COR-L47 (cell line): ENCODE measurements at regions not wholly inside any gene's neighbourhood (a gene's known extent, or its start where the extent isn't known, plus 50 kb on each side); places are given as distances from the start of the nearest gene placed in this dataset.
A peak's percentile ranks its signal among the peaks of the same experiment; 100 is the strongest.
"Not testable (repeated sequence)": the region's sequence is repeated elsewhere in the genome, so short reads cannot be mapped to it uniquely, and the experiment has no call there.

Experiments
- DNase-seq: peaks from one replicate; lab custom pipeline; 2025; lab: John Stamatoyannopoulos, UW

DNA sequence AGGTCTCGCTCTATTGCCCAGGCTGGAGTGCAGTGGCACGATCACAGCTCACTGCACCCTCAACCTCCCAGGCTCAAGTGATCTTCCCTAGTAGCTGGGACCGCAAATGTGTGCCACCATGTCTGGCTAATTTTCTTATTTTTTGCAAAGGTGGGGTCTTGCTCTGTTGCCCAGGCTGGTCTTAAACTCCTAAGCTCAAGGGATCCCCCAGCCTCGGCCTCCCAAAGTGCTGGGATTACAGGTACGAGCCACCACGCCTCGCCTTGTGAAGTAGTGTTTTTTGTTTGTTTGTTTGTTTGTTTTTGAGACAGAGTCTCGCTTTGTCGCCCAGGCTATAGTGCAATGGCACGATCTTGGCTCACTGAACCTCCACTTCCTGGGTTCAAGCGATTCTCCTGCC is 125.5 kb downstream of the HAUS1 start:
- DNase-seq = not testable (repeated sequence)

DNA sequence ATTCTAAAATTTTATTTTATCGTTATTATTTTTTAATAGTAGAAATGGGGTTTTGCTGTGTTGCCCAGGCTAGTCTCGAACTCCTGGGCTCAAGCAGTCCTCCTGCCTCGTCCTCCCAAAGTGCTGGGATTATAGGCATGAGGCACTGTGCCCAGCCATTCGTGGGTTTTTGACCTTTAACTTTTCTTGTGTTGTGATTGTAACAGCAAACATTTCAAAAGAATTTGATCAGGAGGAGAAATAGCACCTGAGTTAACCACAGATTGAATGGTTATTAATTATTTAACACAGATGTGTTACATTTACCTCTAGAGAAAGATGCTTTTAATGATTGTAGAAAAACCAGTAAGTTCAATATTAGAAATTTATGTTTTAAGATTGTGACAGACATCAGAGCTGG is 132.0 kb downstream of the HAUS1 start:
- DNase-seq = no peak

DNA sequence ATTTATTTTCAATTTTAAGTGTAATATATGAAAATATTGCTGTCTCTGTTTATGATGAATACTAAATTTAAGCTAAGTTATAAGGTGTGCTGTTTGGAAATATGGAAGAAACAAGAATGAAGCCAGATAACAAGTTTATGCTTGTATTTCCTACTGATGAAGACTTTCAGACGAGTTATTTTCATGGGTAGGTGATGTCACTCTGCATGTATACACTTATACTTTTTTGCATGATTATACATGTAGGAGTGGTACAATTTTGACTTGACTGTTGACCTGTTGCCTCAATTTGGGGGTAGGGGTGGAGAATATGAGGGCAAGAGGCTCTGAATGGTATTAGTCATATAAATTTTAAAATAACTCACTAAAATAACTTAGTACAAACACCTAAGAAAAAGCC is 133.7 kb downstream of the HAUS1 start:
- no peak for DNase-seq

DNA sequence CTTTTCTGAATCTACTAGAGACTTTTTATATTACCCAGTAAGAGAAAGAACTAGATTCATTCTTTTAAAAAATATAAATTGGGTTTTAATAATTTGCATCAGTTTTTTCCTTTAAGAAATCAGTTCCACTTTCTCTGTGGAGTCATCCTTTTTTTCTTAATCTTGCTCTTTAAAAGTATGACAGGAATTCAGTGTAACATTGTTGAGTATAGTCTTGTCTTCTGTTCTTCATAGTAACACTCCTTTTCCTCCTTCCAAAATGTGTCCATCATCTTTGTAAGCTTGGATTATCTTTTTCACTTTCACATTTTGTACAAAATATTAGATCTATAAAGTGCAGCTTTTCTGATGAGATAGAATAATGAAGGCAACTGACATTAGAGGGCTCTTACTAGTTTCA is 135.4 kb downstream of the HAUS1 start:
- DNase-seq = no peak

DNA sequence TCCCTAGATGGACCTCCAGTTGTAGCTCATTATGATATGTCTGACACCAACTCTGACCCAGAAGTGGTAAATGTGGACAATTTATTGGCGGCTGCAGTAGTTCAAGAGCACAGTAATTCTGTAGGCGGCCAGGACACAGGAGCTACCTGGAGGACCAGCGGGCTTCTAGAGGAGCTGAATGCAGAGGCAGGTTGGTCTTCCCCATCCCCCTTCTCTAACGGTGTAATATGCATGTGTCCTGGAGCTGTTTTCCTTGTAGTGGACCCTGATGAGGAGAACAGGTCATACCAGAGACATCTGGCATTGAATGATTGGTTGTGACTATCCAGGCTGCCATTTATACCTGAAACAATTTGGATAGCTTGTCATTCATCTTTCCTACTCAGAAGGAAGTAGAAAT is 135.8 kb downstream of the HAUS1 start:
- no peak for DNase-seq

DNA sequence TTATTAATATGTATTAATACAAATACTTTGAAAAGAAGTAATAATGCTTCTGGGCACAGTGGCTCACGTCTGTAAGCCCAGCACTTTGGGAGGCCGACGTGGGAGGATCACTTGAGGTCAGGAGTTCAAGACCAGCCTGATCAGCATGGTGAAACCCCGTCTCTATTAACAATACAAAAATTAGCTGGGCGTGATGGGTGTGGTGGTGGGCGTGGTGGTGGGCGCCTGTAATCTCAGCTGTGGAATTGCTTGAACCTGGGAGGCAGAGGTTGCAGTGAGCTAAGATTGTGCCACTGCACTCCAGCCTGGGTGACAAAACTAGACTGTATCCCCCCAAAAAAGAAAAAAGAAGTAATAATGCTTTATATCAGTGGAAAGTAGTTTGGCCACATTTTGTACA is 137.2 kb downstream of the HAUS1 start:
- not testable (repeated sequence) for DNase-seq

DNA sequence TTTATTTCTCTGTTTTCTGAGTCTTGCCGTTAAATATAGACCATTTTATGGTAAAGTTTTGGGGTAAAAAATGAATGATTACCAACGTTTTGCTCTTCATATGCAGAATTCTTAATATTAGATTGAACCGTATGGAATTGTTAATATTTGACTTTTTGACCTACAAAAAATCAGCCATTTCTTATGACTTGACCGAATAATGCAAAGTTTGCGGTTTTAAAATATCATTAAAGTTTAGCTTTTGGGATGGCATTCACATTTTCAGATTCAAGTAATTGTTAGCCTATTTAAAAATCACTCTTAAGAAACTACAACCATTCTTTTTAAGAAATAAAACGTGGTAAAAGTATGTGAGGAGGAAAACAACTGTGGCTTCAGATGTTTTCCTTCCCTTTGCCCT is 138.0 kb downstream of the HAUS1 start:
- no peak for DNase-seq

DNA sequence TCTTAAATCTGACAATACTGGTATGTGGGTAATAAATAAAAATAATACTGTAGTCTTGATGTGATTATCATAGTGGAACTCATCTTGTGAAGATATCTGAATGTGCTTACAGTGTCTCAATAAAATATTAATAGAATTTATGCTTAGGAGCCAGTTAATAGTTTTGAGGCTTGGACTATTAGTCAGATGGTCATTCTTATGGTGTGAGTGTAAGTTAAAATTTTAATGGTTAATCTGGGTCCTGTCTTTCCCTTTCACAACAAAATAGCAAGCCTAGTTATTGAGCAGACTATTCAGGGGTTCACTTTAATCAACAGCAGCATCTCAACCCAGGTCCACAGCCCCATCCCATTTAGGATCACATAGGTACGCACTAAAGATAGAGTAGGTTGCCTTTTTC is 138.9 kb downstream of the HAUS1 start:
- DNase-seq = no peak

DNA sequence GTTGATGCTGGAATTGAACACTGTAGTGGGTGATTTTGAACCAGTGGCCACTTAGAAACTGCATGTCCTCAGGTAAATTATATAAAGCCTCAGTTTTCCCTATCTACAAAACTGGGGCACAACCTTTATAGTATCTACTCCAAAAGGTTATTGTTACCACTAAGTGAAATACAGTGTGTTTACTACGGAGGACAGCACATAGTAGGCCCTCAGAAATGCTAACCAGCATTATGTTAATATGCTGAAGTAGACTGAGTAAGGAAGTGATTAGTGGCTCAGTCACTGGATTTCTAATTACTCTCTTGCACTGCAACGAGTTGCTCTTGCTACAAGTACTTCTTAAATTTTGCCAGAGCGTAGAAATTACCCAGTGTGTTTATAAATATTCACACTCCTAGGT is 139.5 kb downstream of the HAUS1 start:
- no peak for DNase-seq

DNA sequence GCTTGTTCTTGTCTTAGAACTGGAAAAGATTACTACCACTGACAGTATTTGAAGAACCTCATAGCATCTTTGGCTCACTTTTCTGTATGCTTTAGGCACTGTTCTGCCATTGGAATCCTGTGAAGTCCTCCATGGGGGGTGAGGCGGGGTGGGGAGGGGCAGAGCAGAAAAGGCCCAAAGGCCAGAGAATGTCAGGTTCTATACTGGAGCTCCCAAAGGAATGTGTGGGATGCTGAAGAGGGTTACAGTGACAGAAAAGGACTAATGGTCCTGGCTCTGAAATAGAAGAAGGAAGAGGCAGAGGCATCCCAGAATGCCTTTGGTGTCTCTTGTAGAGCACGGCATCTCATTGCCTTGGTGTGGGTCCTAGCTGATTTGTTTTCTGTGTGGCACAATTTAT is 141.9 kb downstream of the HAUS1 start:
- no peak for DNase-seq

DNA sequence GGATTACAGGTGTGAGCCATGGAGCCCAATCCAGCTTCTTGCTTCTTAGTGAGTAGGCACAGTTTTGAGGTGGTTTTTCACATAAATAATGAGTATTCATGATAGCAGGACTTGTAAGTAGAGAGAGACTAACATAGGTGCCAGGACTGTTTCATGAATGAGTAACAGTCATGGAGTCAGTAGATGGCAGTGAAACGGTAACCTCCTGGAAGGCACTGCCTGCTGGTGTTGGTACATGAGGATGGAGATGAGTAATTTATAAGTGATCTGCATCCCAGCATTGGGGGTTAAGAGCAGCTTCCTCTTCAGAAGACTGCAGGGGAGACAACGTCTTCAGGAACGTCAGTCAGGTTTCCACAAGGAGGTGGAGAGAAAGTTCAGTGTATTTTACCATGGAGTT is 143.8 kb downstream of the HAUS1 start:
- DNase-seq = no peak

DNA sequence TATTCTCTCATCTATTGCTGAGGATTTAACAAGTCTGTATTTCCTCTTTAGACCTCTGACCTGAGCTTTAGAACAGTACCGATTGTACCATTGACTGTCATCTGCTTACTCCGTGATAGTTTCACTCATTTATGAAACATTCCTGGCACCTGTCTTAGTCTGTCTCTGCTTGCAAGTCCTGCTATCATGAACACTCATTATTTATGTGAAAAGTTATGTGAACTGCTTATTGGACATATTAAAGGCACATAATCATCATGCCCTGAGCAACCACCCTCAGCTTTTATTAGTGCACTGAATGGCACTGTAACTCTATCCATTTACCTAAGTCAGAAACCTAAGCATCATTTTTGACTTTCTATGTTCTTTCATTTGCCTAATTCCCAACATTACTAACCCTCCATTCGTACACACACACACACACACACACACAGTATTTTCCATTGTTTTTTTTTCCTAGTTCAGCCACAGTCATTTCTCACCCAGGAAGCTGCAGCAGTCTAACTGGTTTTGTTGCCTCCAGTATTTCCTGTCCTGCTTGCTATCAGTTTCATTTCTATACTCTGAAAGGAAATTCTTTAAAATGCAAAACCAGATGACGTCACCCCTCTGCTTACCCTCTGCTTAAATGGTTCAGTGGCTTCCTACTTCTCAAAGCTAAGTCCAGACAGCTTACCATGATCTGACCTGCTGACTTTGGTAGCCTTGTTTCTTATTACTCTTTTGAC is 146.1 kb downstream of the HAUS1 start:
- DNase-seq = no peak

DNA sequence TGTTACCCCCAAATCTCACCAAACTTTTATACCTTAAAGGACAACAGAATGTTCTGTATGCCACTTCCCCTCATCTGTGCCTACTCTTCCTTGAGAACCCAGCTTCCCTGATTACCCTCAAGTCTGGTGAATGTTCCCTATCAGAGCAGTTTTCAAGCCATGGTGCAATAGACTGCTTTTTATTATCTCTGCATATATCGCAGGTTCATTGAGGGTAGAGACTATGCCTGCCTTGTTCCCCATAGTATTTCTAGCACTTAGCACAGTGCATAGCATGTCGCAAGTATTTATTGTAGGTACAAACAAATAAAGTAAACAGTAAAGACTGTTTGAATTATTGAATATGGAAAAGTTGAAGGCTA is 146.6 kb downstream of the HAUS1 start:
- no peak for DNase-seq

DNA sequence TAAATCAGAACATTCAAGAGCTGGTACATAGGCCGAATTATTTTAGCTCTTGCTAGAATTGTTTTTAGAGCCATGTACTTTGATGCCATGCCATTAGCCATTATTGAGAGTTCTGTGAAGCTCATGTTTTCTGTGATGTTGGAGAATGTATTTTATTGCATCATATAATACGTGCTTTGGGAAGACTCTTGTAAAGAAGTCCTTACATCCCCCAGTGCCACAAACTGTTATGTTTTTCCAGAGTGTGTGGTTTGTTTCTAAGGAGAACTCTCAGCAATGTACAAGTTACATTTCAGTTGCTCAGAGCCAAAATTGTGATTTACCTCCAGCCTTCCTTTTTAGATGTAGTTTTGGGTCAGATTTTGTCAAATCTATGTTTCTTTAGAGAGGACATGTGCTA is 148.6 kb downstream of the HAUS1 start:
- DNase-seq = no peak

DNA sequence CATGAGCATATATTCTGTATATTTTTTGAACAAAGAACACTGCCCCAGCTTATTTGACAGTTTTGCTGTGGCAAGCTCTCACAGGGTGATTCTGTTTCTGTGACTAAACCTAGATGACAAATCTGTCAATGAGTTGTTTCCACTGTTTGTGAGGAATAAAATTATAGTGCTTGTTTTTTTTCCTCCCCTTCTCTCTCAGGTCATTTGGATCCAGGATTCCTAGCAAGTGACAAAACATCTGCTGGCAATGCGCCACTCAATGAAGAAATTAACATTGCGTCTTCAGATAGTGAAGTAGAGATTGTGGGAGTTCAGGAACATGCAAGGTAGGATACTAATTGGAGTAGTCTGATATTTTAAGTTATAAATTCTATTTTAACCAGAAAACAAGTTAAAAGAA is 149.3 kb downstream of the HAUS1 start:
- no peak for DNase-seq

DNA sequence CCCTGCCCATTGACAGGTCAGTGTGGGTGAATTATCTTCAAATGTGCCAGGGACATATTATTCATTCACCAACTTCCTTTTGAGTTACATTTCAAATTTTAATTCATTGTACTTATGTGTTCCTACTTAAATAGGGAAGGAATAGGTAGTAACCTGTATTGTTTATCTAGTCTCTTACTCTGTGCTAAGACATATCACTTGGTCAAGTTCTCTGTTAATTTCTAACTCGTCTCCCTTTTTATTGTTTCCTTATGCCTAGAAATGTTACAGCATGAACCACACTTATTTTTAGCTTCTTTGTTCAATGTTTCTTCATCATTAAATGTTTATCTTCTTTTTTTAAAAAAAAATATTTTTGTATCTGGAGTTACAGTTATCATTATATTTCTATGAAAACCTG is 151.9 kb downstream of the HAUS1 start:
- no peak for DNase-seq

DNA sequence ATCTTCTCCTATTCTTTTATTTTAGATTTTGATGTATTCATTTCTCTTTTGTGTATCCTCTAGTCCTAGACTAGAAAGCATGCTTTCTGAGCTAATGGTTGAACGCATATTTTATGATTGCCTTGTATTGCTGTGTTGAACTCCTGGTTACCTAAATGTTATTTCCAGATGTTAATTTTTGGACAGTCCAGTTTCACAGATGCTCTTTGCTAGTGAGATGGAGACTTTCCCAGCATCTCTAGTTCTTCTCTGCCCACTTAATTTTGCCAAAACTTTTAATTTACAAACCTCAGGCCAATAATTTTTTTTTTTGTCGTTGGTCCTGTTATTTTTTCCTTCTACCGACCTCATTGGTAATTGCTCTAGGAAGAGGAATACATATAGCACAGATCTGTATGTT is 153.2 kb downstream of the HAUS1 start:
- DNase-seq = no peak

DNA sequence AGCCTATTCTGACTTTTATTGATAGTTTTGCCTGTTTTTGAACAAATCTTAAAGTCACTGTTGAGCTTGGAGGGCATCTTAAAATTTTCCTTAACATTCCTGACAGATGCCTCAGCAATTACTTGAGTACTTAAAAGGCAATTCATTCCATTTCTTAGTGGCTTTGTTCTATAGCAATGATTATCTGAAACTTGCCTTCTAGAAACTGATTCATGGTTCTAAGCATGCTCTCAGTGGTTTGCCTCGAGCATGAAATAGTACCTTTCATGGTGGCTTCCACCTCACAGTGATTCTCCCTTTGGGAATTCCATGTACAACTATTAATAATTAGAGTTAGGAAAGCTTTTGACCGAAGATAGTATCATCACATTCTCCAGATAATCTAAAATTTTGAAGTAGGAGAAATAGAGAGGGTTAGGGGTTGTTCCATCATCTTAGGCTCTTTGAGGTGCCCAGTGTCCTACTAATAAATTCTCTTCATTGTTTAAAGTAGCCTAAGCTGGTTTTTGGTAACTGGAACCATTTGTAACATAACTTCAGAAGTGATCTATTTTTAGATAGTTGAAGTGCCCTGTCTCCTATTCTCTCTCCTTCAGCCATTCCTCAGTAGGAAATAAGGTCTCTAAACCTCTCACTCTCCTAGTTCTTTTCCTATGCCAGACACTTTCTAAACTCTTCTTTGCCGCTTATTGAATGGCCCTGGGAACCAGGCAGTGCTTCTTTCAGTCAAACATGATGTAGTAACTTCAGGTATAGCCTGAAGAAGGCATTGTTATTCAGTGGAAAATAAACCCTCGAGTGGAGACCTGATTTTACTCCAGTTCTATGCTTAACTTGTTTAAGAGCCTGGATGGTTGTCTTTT is 156.1 kb downstream of the HAUS1 start:
- no peak for DNase-seq

DNA sequence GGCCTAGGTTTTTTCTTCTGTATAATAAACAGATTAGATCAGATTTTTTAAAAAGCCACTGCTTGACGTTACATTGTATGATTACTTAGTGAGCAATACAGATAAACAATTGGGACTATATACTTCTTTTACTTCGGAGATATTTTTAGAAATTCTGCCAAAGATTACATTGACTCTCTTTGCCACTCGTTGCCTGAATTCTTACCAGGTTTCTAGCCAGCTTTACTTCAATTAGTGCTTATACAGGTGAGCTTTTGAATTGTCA is 156.6 kb downstream of the HAUS1 start:
- no peak for DNase-seq

DNA sequence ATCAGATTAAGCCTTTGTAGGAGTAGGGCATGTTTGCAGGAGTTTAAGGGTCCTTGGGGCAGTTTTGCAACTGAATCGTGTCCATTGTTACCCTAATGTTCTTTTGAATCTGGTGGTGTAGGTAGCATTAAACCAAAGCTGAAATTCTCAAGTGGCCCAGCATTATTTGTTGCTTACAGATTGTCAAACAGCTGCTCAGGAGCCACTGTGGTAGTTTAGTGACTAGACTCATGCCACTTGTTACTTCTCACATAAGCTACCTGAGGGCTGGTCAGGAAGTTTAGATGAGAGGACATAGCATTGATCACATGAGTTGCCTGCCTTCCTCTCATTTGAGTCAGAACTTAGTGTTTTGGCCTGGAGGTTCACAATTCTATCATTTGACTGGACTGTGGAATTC is 157.6 kb downstream of the HAUS1 start:
- no peak for DNase-seq

DNA sequence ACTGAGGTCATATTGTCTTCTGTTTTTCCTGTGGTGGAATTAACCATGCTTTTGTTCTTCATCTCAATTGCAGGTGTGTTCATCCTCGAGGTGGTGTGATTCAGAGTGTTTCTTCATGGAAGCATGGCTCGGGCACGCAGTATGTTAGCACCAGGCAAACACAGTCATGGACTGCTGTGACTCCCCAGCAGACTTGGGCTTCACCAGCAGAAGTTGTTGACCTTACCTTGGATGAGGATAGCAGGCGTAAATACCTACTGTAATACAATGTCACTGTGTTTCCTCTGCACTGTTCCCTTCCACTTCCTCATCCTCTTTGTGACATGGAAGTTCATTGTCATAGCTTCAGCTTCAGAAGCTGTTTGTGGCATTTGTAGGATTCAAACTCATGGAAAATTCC is 158.7 kb downstream of the HAUS1 start:
- no peak for DNase-seq

DNA sequence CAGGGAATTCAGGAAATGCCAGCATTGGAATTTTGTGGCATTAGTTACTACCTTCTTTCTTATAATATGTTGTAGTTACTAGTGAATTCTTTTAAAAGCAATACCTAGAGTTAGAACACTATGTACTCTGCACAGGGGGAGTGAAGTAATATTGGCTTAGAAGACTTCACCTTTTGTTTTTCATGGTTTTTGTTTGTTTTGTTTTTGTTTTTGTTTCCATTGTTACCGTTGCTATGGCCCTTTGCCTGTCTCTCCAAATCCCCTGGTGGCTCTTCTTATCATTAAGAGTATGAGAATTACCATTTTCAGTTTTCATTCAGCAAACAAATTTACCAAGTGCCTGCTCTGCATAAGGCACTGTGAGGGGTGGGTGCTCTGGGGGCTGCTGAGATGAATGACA is 160.1 kb downstream of the HAUS1 start:
- DNase-seq = peak; percentile 61

DNA sequence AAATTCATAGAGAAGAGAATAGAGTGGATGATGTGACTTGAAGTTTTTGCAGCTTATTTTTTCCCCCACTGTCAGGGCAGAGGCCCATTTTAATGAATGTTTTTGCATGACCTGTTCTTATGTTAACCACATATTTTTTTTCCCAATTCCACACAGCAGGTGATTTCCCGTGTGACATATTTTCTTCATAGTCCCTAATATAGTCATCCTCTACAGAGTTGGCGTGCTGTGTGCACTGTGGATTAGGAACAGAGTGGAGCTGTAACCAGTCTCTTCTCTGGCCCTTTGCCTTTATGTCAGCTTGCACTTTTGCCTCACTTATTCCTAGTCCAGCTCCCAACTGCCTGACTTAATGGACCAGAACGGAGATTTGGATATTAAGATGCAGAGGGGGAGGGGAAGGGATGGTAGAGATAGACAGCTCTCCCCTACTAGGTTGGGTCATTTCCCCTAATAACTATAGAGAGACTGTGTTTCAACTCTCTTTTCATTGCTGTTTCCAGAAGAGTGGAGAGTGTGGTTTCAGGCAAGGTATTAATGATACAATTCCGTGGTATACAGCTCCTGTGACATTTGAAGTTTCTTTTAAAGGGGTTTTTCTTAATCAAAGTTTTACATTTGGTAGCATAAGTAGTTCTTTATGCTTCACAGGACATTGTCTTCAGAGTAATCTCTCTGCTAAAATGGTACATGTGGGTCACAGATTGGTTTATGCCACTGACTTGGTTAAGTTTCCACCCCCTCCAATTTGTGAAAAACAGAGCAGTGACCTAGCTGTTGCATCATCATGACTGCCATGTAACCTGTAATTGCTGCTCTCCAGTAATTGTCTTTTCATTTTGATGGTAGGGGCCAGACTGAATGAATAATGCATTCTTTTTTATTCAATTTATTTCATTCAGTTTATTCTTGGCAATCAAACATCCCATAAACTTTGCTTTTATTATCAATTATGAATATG is 161.3 kb downstream of the HAUS1 start:
- DNase-seq = no peak
